Adrenal gland (tissue), 9 donors: ENCODE measurements at regions not wholly inside any gene's neighbourhood (a gene's known extent, or its start where the extent isn't known, plus 50 kb on each side); places are given as distances from the start of the nearest gene placed in this dataset.

ENCODE experiments used
- DNase-seq, 7 donors: peaks; one replicate each; pipeline ENCODE4 v3.0.0-alpha.2; 2019 to 2020
- H3K27ac ChIP-seq, 5 donors: fragments of 200-600 bp; sonication (generic) in 4 of 5; 1 replicate in 3 of 5; 2 replicates in 2 of 5; pipeline versions ENCODE4 v1.5.1 to v1.8.0; 2016 to 2020; ENCODE audit warnings: mild to moderate bottlenecking in 1 of 5
- H3K27me3 ChIP-seq: fragments of 200-600 bp; 2 replicates; pipeline ENCODE4 v1.8.0; 2021
- H3K36me3 ChIP-seq, 2 donors: fragments of 200-600 bp; replicated peaks in 1 of 2; 1 replicate in 1 of 2; 2 replicates in 1 of 2; pipeline versions ENCODE4 v1.5.1 to v1.8.0; 2018 to 2022
- H3K4me1 ChIP-seq, 2 donors: fragments of 200-600 bp; replicated peaks in 1 of 2; 1 replicate in 1 of 2; 2 replicates in 1 of 2; pipeline versions ENCODE4 v1.5.1 to v1.8.0; 2018 to 2021
- H3K4me3 ChIP-seq, 4 donors: fragments of 200-600 bp; sonication (generic) in 3 of 4; one replicate each; pipeline ENCODE4 v1.5.1; 2016 to 2018
- H3K9me3 ChIP-seq, 3 donors: fragments of 200-600 bp; sonication (generic) in 1 of 3; replicated peaks in 1 of 3; 1 replicate in 2 of 3; 2 replicates in 1 of 3; pipeline versions ENCODE4 v1.5.1 to v1.8.0; 2016 to 2021
- POLR2A ChIP-seq, 2 donors: fragments of 450-650 bp; IDR thresholded peaks; one replicate each; pipeline ENCODE4 v1.6.1; 2017; ENCODE audit warnings: antibody characterized with exemption in 2 of 2, mild to moderate bottlenecking in 2 of 2, moderate library complexity in 1 of 2
- WGBS, 4 donors: extraction: QIAGEN DNeasy Blood & Tissue Kit in 2 of 4; methylation state at CpG; one replicate each; pipeline versions ENCODE4 v1.1.5 to v1.1.7; 2013 to 2017; 5-methylcytosine and 5-hydroxymethylcytosine counted together
- intact Hi-C, 2 donors: fragments of 100-400 bp; cut with DNase I; formaldehyde crosslinking; loops; one replicate each; pipeline versions ENCODE4 v1.14.1 to v1.15.0; 2022 to 2023
- TF ChIP-seq, protein P1 (sequence below), 6 experiments: fragments of 450-650 bp in 4 of 6; fragments of 200-600 bp in 2 of 6; sonication (generic) in 1 of 6; IDR thresholded peaks; 1 replicate in 5 of 6; 2 replicates in 1 of 6; pipeline versions ENCODE4 v1.5.1 to v1.8.0; 2016 to 2021; ENCODE audit warnings: antibody characterized with exemption in 6 of 6, mild to moderate bottlenecking in 2 of 6, moderate library complexity in 1 of 6
- donor health status: healthy with polysubstance abuse.
- donor health status: Bipolar disorder and iron deficiency.
- donor health status: DM: yes; HTN: yes; CAD: no.
- donor health status: DM: no; HTN: no; CAD: no.
- donor health status: DM: no; HTN: no; CAD: no.

DNA sequence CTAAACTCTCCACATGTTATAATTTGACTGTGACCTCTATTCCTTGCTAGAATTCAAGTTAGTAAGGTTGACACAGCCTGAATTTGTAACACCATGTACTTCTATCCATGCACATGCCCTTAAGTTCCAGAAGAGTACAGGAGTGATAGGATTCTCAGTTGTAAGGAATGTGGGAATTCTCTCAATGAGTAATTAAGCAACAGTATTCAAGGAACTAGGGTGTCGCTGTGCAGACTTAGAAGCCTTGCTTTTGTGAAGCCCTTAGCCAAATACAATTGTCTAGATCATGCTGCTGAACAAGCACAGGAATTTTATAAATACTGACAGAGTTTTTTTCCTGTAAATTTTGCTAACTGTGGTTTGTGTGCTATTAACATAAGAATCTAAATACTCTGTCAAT lies 276.3 kb upstream of the PTBP2 start:
- no peak for DNase-seq
- Histone ChIP-seq H3K27me3 (no peaks in the 10 kb centered on the region), H3K4me1 (no peaks in the 10 kb centered on the region), H3K9me3 (no peaks in the 10 kb centered on the region), H3K4me3 (no peak overlapping the region), H3K27ac (no peak overlapping the region), H3K36me3 (no peaks in the 10 kb centered on the region)
- no peak for TF ChIP-seq POLR2A (IDR thresholded peaks at IDR 0.05)
- TF ChIP-seq, protein P1, sequence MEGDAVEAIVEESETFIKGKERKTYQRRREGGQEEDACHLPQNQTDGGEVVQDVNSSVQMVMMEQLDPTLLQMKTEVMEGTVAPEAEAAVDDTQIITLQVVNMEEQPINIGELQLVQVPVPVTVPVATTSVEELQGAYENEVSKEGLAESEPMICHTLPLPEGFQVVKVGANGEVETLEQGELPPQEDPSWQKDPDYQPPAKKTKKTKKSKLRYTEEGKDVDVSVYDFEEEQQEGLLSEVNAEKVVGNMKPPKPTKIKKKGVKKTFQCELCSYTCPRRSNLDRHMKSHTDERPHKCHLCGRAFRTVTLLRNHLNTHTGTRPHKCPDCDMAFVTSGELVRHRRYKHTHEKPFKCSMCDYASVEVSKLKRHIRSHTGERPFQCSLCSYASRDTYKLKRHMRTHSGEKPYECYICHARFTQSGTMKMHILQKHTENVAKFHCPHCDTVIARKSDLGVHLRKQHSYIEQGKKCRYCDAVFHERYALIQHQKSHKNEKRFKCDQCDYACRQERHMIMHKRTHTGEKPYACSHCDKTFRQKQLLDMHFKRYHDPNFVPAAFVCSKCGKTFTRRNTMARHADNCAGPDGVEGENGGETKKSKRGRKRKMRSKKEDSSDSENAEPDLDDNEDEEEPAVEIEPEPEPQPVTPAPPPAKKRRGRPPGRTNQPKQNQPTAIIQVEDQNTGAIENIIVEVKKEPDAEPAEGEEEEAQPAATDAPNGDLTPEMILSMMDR (IDR thresholded peaks at IDR 0.05): no peak
- WGBS, 4 donors: 94 to 100% (median 98%) methylated on average over 1 of the region's 1 CpG
- intact Hi-C loops: no loop called here

GRCh38 chr1:96464066-96464465 lies 257.5 kb upstream of the PTBP2 start:
- H3K27ac ChIP-seq: no peak overlapping the region
- no peaks in the 10 kb centered on the region for H3K4me1 ChIP-seq
- H3K27me3 ChIP-seq: no peaks in the 10 kb centered on the region
- 74 to 80% (median 77%) methylated on average over 3 of the region's 3 CpGs for WGBS, 4 donors
- H3K9me3 ChIP-seq: no peaks in the 10 kb centered on the region
- no peak overlapping the region for H3K4me3 ChIP-seq
- intact Hi-C loops: no loop called here
- H3K36me3 ChIP-seq: no peaks in the 10 kb centered on the region
- TF ChIP-seq, protein P1 (IDR thresholded peaks at IDR 0.05): no peak
- no peak for DNase-seq

DNA sequence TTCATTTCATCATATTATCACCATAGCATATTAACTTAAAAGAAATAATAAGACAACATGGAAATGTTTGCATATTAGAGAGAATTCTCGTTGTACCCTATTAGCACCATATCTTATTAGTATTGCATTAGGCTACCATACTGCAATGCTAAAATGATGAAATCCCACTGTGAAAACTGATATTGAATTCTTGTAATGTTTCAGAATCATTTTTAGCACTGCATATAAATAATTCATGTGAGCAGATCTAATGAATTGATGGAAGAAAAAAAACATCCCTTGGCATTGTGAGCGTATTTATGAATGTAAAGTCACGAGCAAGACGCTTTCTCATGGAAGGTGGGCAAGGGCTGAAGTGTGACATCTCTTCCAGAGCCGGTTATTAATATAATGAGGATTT lies 257.1 kb upstream of the PTBP2 start:
- 83 to 89% (median 86%) methylated on average over 5 of the region's 5 CpGs for WGBS, 4 donors
- intact Hi-C loops: no loop called here

DNA sequence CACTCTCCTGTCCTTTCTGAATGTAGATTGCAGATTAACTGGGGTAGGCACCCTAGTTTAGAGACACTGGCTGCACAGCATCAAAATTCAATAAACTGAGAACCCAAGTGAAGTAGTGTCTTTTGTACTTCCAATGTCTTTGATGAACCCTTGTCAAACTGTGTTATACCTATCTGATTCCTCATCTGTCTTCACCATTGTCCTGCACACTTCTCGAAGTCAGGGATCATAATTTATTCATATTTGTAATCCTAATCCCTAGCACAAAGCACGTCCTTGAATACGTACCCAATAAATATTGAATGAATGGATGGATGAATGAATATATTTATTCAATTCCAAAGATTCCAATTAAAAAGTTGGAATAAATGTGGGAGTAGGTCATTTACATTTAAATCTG lies 256.6 kb upstream of the PTBP2 start:
- no peaks in the 10 kb centered on the region for H3K4me1 ChIP-seq
- H3K9me3 ChIP-seq: no peaks in the 10 kb centered on the region
- no peak overlapping the region for H3K27ac ChIP-seq
- DNase-seq: no peak
- H3K4me3 ChIP-seq: no peak overlapping the region
- 82 to 91% (median 83%) methylated on average over 3 of the region's 3 CpGs for WGBS, 4 donors
- no peaks in the 10 kb centered on the region for H3K36me3 ChIP-seq
- no peaks in the 10 kb centered on the region for H3K27me3 ChIP-seq
- intact Hi-C loops: no loop called here
- no peak for TF ChIP-seq POLR2A (IDR thresholded peaks at IDR 0.05)
- TF ChIP-seq, protein P1 (IDR thresholded peaks at IDR 0.05): no peak

More for the DNA sequence above, 257.1 kb upstream of the PTBP2 start:
- TF ChIP-seq, protein P1 (IDR thresholded peaks at IDR 0.05): no peak
- TF ChIP-seq POLR2A (IDR thresholded peaks at IDR 0.05): no peak
- no peaks in the 10 kb centered on the region for H3K4me1 ChIP-seq
- no peaks in the 10 kb centered on the region for H3K36me3 ChIP-seq
- no peaks in the 10 kb centered on the region for H3K9me3 ChIP-seq
- H3K4me3 ChIP-seq: no peak overlapping the region
- no peak for DNase-seq
- H3K27ac ChIP-seq: no peak overlapping the region
- H3K27me3 ChIP-seq: no peaks in the 10 kb centered on the region
